GM21360 (cell line): ENCODE measurements at regions not wholly inside any gene's neighbourhood (a gene's known extent, or its start where the extent isn't known, plus 50 kb on each side); places are given as distances from the start of the nearest gene placed in this dataset.

Experiments
- ATAC-seq: cut with Tn5 transposase; IDR thresholded peaks from one replicate; pipeline ENCODE4 v1.9.1; 2021; ENCODE audit warnings: mild to moderate bottlenecking, moderate library complexity; ENCODE audit not compliant: unreplicated experiment

- ATAC-seq: no peak
Measured at GRCh38 chr16:65224994-65225393, 103.1 kb upstream of the CDH11 start.

- ATAC-seq: no peak
Measured at GRCh38 chr16:65224471-65224870, 102.6 kb upstream of the CDH11 start.

- ATAC-seq: no peak
Measured at GRCh38 chr16:65223335-65223734, 101.5 kb upstream of the CDH11 start.

GRCh38 chr16:65222536-65222935, 100.7 kb upstream of the CDH11 start:
- no peak for ATAC-seq

GRCh38 chr16:65222049-65222448, 100.2 kb upstream of the CDH11 start:
- no peak for ATAC-seq

GRCh38 chr16:65219786-65220185, 97.9 kb upstream of the CDH11 start:
- ATAC-seq: no peak

GRCh38 chr16:65218348-65218747, 96.5 kb upstream of the CDH11 start:
- no peak for ATAC-seq

GRCh38 chr16:65213866-65214595, 92.2 kb upstream of the CDH11 start:
- ATAC-seq: no peak

GRCh38 chr16:65212791-65213190, 90.9 kb upstream of the CDH11 start:
- ATAC-seq: no peak

- ATAC-seq: no peak
Measured at GRCh38 chr16:65212240-65212639, 90.4 kb upstream of the CDH11 start.

GRCh38 chr16:65202461-65202860, 80.6 kb upstream of the CDH11 start:
- no peak for ATAC-seq

GRCh38 chr16:65201511-65201910, 79.6 kb upstream of the CDH11 start:
- ATAC-seq: no peak

GRCh38 chr16:65200857-65201256, 79.0 kb upstream of the CDH11 start:
- no peak for ATAC-seq

- ATAC-seq: no peak
Measured at GRCh38 chr16:65200156-65200773, 78.4 kb upstream of the CDH11 start.

GRCh38 chr16:65196420-65197075, 74.7 kb upstream of the CDH11 start:
- no peak for ATAC-seq

- ATAC-seq: no peak
Measured at GRCh38 chr16:65195998-65196397, 74.1 kb upstream of the CDH11 start.

- no peak for ATAC-seq
Measured at GRCh38 chr16:65185241-65185778, 63.4 kb upstream of the CDH11 start.

GRCh38 chr16:65181071-65181561, 59.3 kb upstream of the CDH11 start:
- ATAC-seq: no peak

GRCh38 chr16:65178151-65178550, 56.3 kb upstream of the CDH11 start:
- ATAC-seq: no peak

GRCh38 chr16:65176603-65177002, 54.7 kb upstream of the CDH11 start:
- no peak for ATAC-seq

GRCh38 chr16:65172356-65172755, 50.5 kb upstream of the CDH11 start:
- ATAC-seq: no peak
